Astrocyte (in vitro differentiated cells and primary cell): ENCODE measurements at regions not wholly inside any gene's neighbourhood (a gene's known extent, or its start where the extent isn't known, plus 50 kb on each side); places are given as distances from the start of the nearest gene placed in this dataset.

ENCODE experiments used
- DNase-seq: peaks from one replicate; pipeline ENCODE4 v3.0.0-alpha.2; 2010; ENCODE audit warnings: low read depth
- FAIRE-seq: peaks from 2 replicates; lab custom pipeline; 2011; peaks lifted over from hg19 to GRCh38; lab: Jason Lieb, UNC
- H2AFZ ChIP-seq: 2 replicates; pipeline ENCODE4 v1.6.0; 2012; ENCODE audit warnings: low read depth, low read length, inconsistent platforms
- H3K27ac ChIP-seq: 2 replicates; pipeline ENCODE4 v1.5.1; 2011; ENCODE audit warnings: low read depth, low read length, inconsistent platforms
- H3K27me3 ChIP-seq: 2 replicates; pipeline ENCODE4 v1.6.0; 2011; ENCODE audit warnings: low read length, inconsistent platforms; ENCODE audit not compliant: insufficient read depth
- H3K36me3 ChIP-seq: 2 replicates; pipeline ENCODE4 v1.5.1; 2011; ENCODE audit warnings: low read length, inconsistent platforms; ENCODE audit not compliant: insufficient read depth
- H3K4me1 ChIP-seq: 2 replicates; pipeline ENCODE4 v1.5.1; 2011; ENCODE audit warnings: low read length, inconsistent platforms; ENCODE audit not compliant: insufficient read depth
- H3K4me2 ChIP-seq: 2 replicates; pipeline ENCODE4 v1.6.0; 2012; ENCODE audit warnings: low read length, inconsistent platforms
- H3K4me3 ChIP-seq: 2 replicates; pipeline ENCODE4 v1.5.1; 2011; ENCODE audit warnings: low read depth, mild to moderate bottlenecking, low read length, inconsistent platforms; ENCODE audit not compliant: insufficient read depth
- H3K79me2 ChIP-seq: 2 replicates; pipeline ENCODE4 v1.6.0; 2012; ENCODE audit warnings: mild to moderate bottlenecking, low read length, inconsistent platforms; ENCODE audit not compliant: insufficient read depth
- H3K9ac ChIP-seq: 2 replicates; pipeline ENCODE4 v1.6.0; 2012; ENCODE audit warnings: mild to moderate bottlenecking, low read length, inconsistent platforms
- H3K9me3 ChIP-seq: 2 replicates; pipeline ENCODE4 v1.5.1; 2012; ENCODE audit warnings: low read depth, mild to moderate bottlenecking, low read length, inconsistent platforms; ENCODE audit not compliant: insufficient read depth
- H4K20me1 ChIP-seq: 2 replicates; pipeline ENCODE4 v1.6.0; 2012; ENCODE audit warnings: low read length, inconsistent platforms; ENCODE audit not compliant: insufficient read depth
- H3K27ac Mint-ChIP-seq: one replicate; pipeline ENCODE4 v1.8.0; 2021; ENCODE audit warnings: mild to moderate bottlenecking, mixed read lengths; ENCODE audit not compliant: unreplicated experiment
- H3K27me3 Mint-ChIP-seq: one replicate; pipeline ENCODE4 v1.8.0; 2021; ENCODE audit warnings: low read depth, mixed read lengths; ENCODE audit not compliant: unreplicated experiment
- H3K36me3 Mint-ChIP-seq: one replicate; pipeline ENCODE4 v1.8.0; 2021; ENCODE audit warnings: low read depth, mixed read lengths; ENCODE audit not compliant: unreplicated experiment
- H3K4me1 Mint-ChIP-seq: one replicate; pipeline ENCODE4 v1.8.0; 2021; ENCODE audit warnings: low read depth, mixed read lengths; ENCODE audit not compliant: unreplicated experiment
- H3K4me3 Mint-ChIP-seq: one replicate; pipeline ENCODE4 v1.8.0; 2021; ENCODE audit warnings: mild to moderate bottlenecking, moderate library complexity, mixed read lengths; ENCODE audit not compliant: unreplicated experiment
- H3K9me3 Mint-ChIP-seq: one replicate; pipeline ENCODE4 v1.8.0; 2021; ENCODE audit warnings: mild to moderate bottlenecking, mixed read lengths; ENCODE audit not compliant: unreplicated experiment
- EZH2 ChIP-seq: IDR thresholded peaks from 2 replicates; pipeline ENCODE4 v1.6.1; 2012; ENCODE audit warnings: mild to moderate bottlenecking, low read length, inconsistent platforms; ENCODE audit not compliant: insufficient read depth
- TF ChIP-seq, protein P1 (sequence below): IDR thresholded peaks from 2 replicates; pipeline ENCODE4 v1.5.1; 2011; ENCODE audit warnings: low read depth, mild to moderate bottlenecking, inconsistent platforms, low read length, moderate library complexity; ENCODE audit not compliant: insufficient read depth

DNA sequence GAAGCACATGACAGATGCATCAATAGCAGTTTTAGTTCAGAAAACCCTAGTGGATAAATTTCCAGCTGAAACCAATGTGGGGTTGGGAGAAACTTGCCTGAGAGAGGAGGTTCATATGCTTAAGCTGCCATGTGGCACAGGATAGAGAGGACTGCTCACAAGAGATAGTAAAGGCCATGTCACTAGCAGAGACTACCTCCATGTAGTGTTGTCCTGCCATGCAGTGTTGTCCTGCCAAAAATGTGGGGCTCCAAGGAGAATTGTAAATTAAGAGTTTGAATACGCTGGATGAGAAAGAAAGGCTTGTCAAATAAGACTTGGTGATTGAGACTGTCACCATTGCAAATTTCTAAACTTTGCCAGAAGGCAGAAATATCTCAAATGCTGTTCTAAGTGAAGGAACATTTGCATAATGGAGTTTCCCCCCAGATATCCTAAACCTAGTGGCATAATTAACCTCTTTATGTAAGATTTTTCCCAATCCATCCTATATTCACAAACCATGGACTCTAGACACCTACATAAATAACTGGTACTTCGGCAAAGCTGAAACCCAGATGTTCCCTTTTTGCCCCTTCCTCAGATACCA is 938.3 kb upstream of the ALCAM start:
- Histone ChIP-seq H3K4me3 (no peak overlapping the region), H3K27ac (no peak overlapping the region), H4K20me1 (no peaks in the 10 kb centered on the region), H3K27me3 (no peaks in the 10 kb centered on the region), H3K9me3 (no peaks in the 10 kb centered on the region), H3K79me2 (no peaks in the 10 kb centered on the region), H2AFZ (no peak overlapping the region), H3K4me2 (no peak overlapping the region), H3K36me3 (no peaks in the 10 kb centered on the region), H3K9ac (no peak overlapping the region), H3K4me1 (no peaks in the 10 kb centered on the region)
- DNase-seq = no peak
- no peaks in the 10 kb centered on the region for H3K36me3 Mint-ChIP-seq
- peaks cover 2% of the 10 kb centered on the region for H3K9me3 Mint-ChIP-seq
- no peak overlapping the region for H3K4me3 Mint-ChIP-seq
- FAIRE-seq = no peak
- no peaks in the 10 kb centered on the region for H3K27me3 Mint-ChIP-seq
- H3K4me1 Mint-ChIP-seq = no peaks in the 10 kb centered on the region
- no peak for TF ChIP-seq EZH2
- TF ChIP-seq, protein P1, sequence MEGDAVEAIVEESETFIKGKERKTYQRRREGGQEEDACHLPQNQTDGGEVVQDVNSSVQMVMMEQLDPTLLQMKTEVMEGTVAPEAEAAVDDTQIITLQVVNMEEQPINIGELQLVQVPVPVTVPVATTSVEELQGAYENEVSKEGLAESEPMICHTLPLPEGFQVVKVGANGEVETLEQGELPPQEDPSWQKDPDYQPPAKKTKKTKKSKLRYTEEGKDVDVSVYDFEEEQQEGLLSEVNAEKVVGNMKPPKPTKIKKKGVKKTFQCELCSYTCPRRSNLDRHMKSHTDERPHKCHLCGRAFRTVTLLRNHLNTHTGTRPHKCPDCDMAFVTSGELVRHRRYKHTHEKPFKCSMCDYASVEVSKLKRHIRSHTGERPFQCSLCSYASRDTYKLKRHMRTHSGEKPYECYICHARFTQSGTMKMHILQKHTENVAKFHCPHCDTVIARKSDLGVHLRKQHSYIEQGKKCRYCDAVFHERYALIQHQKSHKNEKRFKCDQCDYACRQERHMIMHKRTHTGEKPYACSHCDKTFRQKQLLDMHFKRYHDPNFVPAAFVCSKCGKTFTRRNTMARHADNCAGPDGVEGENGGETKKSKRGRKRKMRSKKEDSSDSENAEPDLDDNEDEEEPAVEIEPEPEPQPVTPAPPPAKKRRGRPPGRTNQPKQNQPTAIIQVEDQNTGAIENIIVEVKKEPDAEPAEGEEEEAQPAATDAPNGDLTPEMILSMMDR = no peak
- no peak overlapping the region for H3K27ac Mint-ChIP-seq

DNA sequence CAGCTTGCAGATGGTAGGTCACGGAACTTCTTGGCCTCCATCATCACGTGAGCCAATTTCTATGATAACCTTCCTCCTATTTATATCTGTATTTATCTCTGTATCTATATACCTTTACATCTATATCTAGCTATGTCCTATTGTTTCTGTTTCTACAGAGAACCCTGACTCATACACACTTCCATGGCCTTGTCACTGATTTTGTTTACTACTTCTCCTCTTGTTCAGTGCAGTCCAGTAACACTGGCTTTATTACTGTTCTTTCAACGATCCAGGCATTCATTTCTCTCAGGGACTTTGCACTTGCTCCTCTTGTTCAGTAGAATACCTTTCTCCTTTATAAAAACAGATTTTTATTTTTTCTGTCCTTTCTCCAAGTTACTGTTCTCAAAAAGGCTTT is 937.0 kb upstream of the ALCAM start:
- Mint-ChIP-seq H3K4me1 (no peaks in the 10 kb centered on the region), H3K27ac (no peak overlapping the region), H3K4me3 (no peak overlapping the region), H3K27me3 (no peaks in the 10 kb centered on the region), H3K9me3 (peaks cover 2% of the 10 kb centered on the region), H3K36me3 (no peaks in the 10 kb centered on the region)
- Histone ChIP-seq H3K79me2 (no peaks in the 10 kb centered on the region), H2AFZ (no peak overlapping the region), H3K36me3 (no peaks in the 10 kb centered on the region), H3K9ac (no peak overlapping the region), H3K4me3 (no peak overlapping the region), H4K20me1 (no peaks in the 10 kb centered on the region), H3K4me2 (no peak overlapping the region), H3K27ac (no peak overlapping the region), H3K4me1 (no peaks in the 10 kb centered on the region), H3K9me3 (no peaks in the 10 kb centered on the region), H3K27me3 (no peaks in the 10 kb centered on the region)
- DNase-seq = no peak
- TF ChIP-seq, protein P1 = no peak
- TF ChIP-seq EZH2 = no peak
- no peak for FAIRE-seq

GRCh38 chr3:104436506-104436905 is 930.2 kb upstream of the ALCAM start:
- Histone ChIP-seq H3K27ac (no peak overlapping the region), H3K4me1 (peaks cover 4% of the 10 kb centered on the region), H3K27me3 (no peaks in the 10 kb centered on the region), H4K20me1 (no peaks in the 10 kb centered on the region), H3K4me3 (no peak overlapping the region), H3K36me3 (no peaks in the 10 kb centered on the region), H3K9ac (no peak overlapping the region), H3K4me2 (peak overlapping the region; percentile 31), H3K9me3 (no peaks in the 10 kb centered on the region), H3K79me2 (no peaks in the 10 kb centered on the region), H2AFZ (no peak overlapping the region)
- no peak overlapping the region for H3K4me3 Mint-ChIP-seq
- H3K9me3 Mint-ChIP-seq = peaks cover 2% of the 10 kb centered on the region
- H3K27me3 Mint-ChIP-seq = no peaks in the 10 kb centered on the region
- peaks cover 31% of the 10 kb centered on the region for H3K4me1 Mint-ChIP-seq
- H3K36me3 Mint-ChIP-seq = no peaks in the 10 kb centered on the region
- no peak for FAIRE-seq
- peak overlapping the region; percentile 87 for H3K27ac Mint-ChIP-seq
- DNase-seq = peak; percentile 63
- no peak for TF ChIP-seq EZH2
- TF ChIP-seq, protein P1 = no peak
